ENCODE measurements at regions not wholly inside any gene's neighbourhood (a gene's known extent, or its start where the extent isn't known, plus 50 kb on each side); places are given as distances from the start of the nearest gene placed in this dataset.

GRCh38 chr13:67505376-67505775, 275.2 kb upstream of the PCDH9 start:
- CTCF ChIA-PET, result no interaction called here
- Histone ChIP-seq H3K27ac (no peak overlapping the region), H3K4me1 (no peaks in the 10 kb centered on the region), H3K4me2 (no peak overlapping the region), H3K9me3 (no peaks in the 10 kb centered on the region), H3K4me3 (no peak overlapping the region)
- FAIRE-seq (no peak), ATAC-seq (no peak), DNase-seq (ENCODE audit: low read depth in 1 of 2, low spot score in 1 of 2) (no peak)
- no peak for TF ChIP-seq CBX2 (IDR thresholded peaks at IDR 0.05; ENCODE audit: borderline replicate concordance, low read depth)
- no peak for TF ChIP-seq MAFK (IDR thresholded peaks at IDR 0.05; ENCODE audit: partially characterized antibody)
- no peak for TF ChIP-seq CTCF (IDR thresholded peaks at IDR 0.05)
- TF ChIP-seq ELK1 (IDR thresholded peaks at IDR 0.05; ENCODE audit: low read depth, low read length), result no peak
- TF ChIP-seq FOXS1 (CRISPR knock-in tag; IDR thresholded peaks at IDR 0.05), result no peak
- POLR2A ChIA-PET, result no interaction called here

GRCh38 chr13:67498948-67499347, 268.8 kb upstream of the PCDH9 start:
- no peak for DNase-seq (ENCODE audit: low read depth in 1 of 2, low spot score in 1 of 2)
- no peak overlapping the region for H3K27ac ChIP-seq
- POLR2A ChIA-PET, result no interaction called here
- no peak for ATAC-seq
- FAIRE-seq, result no peak
- CTCF ChIA-PET, result no interaction called here
- no peak for TF ChIP-seq ELK1 (IDR thresholded peaks at IDR 0.05; ENCODE audit: low read depth, low read length)
- no peak for TF ChIP-seq RFX5 (IDR thresholded peaks at IDR 0.05)
- no peak for TF ChIP-seq ZNF302 (CRISPR knock-in tag; IDR thresholded peaks at IDR 0.05)
- no peak for TF ChIP-seq ZC3H11A (IDR thresholded peaks at IDR 0.05)
- TF ChIP-seq E2F6 (IDR thresholded peaks at IDR 0.05; ENCODE audit: borderline replicate concordance, low read depth), result no peak
- no peak for TF ChIP-seq KDM1A (IDR thresholded peaks at IDR 0.05; ENCODE audit: low read depth)
- TF ChIP-seq USF2 (IDR thresholded peaks at IDR 0.05), result no peak
- no peak for TF ChIP-seq CHD2 (IDR thresholded peaks at IDR 0.05; ENCODE audit: low read length, partially characterized antibody)
- no peak for TF ChIP-seq KDM5A (IDR thresholded peaks at IDR 0.05)
- TF ChIP-seq CBX8 (IDR thresholded peaks at IDR 0.05), result no peak
- TF ChIP-seq FOSL2 (IDR thresholded peaks at IDR 0.05), result no peak
- no peak for TF ChIP-seq FOSL2 (CRISPR knock-in tag; IDR thresholded peaks at IDR 0.05)
- TF ChIP-seq BHLHE40 (IDR thresholded peaks at IDR 0.05; ENCODE audit: low read depth, low read length), result no peak
- TF ChIP-seq NFE2L2 (conservative IDR thresholded peaks at IDR 0.05; ENCODE audit: low read length), result no peak
- no peak for TF ChIP-seq RCOR1 (IDR thresholded peaks at IDR 0.05; ENCODE audit: low read depth, low read length)
- no peak for TF ChIP-seq ZFP36 (IDR thresholded peaks at IDR 0.05; ENCODE audit: borderline replicate concordance, partially characterized antibody)
- no peak for TF ChIP-seq ATOH8 (CRISPR knock-in tag; IDR thresholded peaks at IDR 0.05; ENCODE audit: low read depth)
- no peak for TF ChIP-seq EP300 (IDR thresholded peaks at IDR 0.05)
- no peaks in the 10 kb centered on the region for H3K4me1 ChIP-seq
- 40% methylated on average over 3 of the region's 3 CpGs for WGBS (ENCODE audit: missing lambda C conversion rate)
- no peak overlapping the region for H3K4me3 ChIP-seq
- no peak overlapping the region for H3K4me2 ChIP-seq
- H3K9me3 ChIP-seq, result no peaks in the 10 kb centered on the region
